Stimulated activated CD8-positive, alpha-beta memory T cell treated with anti-CD3 and anti-CD28 coated beads, Interleukin-12 subunit alpha, Interleukin-12 subunit beta, amount 100 ng/mL, for 4 hours (primary cell): ENCODE measurements at regions not wholly inside any gene's neighbourhood (a gene's known extent, or its start where the extent isn't known, plus 50 kb on each side); places are given as distances from the start of the nearest gene placed in this dataset.

Experiments used
- DNase-seq: peaks from one replicate; pipeline ENCODE4 v3.0.0-alpha.2; 2020; ENCODE audit warnings: low read depth

DNA sequence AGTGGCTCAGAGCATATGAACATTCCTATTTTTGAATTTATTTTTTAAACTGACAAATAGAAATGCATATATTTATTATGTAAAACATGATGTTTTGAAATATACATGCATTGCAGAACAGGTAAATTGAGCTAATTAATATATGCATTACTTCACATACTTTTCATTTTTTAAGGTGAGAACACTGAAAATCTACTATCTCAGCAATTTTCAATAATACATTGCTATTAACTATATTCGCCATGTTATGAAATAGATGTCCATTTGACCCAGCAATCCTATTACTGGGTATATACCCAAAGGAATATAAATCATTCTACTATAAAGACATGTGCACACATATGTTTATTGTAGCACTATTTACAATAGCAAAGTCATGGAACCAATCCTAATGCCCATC, 717.7 kb upstream of the PIK3C3 start:
- DNase-seq: no peak

DNA sequence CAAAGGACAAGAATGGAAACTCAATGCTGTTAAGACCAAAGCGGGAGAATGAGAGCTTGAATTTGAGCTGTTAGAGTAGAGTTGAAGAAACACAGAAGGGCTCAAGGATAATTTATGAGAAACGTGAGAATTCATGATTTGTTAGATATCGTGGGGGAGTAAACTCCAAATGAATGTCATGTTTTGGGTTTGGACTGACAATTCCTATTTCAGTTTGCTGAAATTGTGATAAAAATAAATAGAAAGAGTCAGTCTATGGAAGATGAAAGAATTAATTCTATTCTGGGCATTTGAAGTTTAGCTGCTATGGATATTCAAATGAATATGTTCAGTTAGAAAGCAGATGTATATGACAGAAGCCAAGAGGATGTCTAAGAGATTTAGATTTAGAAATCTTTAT, 723.4 kb upstream of the PIK3C3 start:
- no peak for DNase-seq

DNA sequence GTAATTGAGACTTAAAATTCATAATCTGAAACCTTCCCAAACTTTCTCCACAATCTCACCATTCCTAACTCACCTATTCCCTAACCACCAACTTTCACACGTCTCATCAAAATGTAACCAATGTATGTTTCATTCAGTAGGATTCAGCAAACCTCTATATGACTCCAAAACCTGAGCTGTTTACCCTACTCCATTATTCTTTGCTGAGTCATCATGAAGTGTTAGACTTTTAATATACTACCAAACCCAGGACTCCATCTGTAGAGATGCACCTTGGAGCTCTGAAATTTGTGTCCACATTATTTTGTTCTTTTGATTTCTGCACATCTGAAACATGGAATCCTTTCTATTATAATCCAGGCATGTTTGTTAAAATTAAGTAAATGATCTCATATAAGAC, 727.0 kb upstream of the PIK3C3 start:
- DNase-seq: no peak

DNA sequence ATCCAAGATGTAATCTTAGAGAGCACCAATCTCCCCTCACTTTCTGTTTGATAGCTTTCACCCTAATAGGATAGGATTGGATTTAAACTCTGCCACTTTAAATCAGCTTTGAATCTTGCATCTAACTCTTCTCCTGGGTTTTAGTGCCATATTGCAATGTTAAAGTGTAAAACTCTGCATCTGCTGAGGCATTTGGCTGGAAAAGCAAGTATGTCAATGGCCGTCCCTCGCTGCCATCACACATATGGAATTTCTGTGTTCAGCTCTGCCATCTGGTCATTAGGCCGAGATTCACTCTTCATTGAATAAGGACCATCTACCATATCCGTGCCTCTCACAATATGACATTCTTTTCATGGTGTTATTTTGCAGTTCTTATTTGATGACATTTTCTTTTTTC, 728.1 kb upstream of the PIK3C3 start:
- no peak for DNase-seq

DNA sequence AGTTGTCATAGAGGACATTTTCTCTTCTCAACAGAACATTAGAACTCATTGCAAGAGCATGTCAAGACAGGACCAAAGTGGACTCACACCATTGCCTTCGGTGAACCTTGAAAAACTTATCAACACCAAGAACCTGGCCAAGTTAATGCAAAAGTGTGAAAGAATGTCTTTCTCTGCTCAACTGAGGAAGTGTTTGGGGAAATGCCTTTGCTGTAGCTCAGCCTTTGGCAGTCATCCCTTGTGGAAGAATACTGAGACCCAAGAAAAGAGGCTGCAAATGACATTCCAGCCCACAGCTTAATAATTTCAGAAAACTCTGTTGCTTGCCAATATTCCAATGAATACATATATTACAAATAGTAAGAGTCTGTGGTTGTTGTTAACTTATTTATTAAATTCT, 728.8 kb upstream of the PIK3C3 start:
- no peak for DNase-seq

DNA sequence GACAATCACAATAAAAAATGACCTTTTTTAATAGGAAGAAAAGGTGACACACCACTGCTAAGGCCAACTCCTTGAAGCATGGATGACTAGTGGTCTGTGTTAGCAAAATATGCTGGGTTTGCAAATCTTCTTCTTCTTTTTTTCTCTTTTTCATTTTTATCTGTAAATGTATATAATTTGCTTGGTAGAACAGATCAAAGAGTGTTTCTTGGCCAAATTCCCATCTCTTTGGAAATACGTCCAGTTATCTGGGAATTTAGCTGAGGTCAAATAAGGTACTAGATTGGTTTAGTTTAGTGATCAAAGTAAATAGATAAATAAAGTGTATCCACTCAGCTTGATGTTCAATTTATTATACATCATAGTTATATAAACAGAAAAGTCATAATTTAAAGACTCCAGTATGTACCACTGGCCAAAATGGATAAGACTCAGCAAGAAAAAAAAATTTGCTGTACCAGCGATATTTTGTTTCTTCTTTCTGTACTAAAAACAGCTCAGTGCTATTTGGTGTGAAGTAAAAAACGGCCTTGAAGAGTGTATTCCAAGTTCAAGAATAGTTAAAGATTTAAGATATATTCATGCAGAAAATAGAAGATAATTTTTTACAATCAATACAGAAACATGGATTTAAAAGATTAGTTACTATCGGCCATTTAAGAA, 738.6 kb upstream of the PIK3C3 start:
- DNase-seq: no peak

DNA sequence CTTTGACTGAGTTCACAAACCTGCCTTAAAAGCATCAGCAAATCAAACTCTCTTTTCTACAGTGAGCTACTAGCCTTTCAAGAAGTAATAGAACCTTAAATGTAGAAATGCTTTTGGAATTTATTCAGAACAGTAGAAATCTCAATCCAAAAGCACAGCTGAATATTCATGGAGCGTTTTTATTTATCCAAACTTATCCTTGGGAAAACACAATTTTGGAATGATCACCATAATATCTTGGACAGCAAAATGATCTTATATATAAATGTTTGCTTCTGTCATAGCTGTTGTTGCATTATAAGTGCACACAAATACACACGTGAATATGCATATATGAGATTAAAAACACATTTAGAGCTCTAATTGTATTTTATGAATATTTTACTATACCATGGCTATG, 747.3 kb upstream of the PIK3C3 start:
- DNase-seq: no peak

DNA sequence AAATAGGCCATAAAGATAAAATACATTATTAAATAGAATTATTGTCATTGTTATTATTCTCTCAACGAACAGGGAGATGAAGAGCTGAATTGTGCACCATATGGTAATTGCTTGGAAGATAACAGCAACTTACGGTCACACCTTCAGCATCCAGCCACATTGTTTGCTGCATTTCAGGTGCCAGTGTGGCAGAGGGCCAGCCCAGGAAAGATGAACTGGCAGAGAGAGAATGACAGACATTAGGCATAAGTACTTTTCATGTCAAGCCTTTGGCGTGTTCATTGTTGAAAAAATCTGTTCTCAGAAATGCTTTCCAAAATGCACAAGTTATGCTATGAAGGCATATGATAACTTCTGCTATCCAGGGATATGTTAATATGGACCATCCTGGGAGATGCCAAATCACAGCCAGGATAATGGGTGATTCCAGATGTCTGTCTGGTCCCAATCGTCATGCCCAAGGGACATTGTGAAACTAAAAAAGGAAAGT, 748.6 kb upstream of the PIK3C3 start:
- DNase-seq: no peak

DNA sequence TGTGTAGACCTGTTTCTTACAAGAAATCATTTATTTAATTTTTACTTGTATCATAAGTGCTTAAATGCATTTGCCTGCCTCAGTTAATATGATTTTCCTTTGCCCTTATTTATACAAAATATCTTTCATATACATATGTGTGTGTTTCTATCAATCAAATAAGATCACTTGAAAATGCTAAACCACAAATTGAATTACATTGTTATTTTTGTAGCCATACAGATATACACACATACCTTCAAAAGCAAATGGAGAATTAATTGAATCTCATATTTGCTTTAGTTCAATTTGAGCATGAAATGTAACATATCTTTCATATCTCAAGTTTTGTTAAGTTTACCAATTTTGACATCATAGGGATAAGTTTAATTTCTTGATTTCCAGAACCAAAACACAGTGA, 755.8 kb upstream of the PIK3C3 start:
- DNase-seq: no peak

DNA sequence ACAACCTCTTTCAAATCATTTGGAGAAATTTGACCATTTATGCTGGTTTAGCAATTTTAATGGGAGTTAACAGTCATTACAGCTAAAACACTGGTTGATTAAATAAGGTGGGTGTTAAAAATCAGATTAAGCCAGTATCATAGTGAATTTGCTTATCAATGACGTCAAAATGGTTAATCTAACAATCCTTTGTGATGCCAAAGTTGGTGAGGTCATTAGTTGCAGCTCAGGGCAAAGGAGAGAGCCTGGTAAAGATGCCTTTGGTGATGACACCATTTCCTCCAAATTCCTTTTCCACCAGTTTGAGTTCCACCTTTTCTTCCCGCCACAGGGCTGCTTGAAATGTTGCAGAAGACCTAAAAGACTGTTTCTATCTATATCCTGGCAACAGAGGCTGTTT, 757.1 kb upstream of the PIK3C3 start:
- no peak for DNase-seq

DNA sequence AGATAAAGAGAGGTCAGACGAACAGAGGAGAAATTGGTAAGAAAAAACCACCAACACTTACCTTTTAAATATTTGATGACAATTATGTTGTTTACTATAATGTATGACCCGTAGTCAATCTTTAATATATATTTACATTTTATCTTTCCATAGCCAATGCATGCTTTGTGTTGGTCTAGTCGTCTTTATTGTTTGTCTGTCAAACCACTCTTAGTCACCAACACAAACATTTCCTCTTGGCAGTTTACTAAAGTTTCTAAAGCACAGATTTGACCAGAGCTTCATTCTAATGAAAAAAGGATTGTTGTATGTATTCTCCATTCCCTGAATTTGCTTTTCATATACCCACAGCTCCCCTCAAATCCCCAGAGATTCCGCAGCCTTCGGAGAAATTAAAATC, 784.7 kb upstream of the PIK3C3 start:
- DNase-seq: no peak

DNA sequence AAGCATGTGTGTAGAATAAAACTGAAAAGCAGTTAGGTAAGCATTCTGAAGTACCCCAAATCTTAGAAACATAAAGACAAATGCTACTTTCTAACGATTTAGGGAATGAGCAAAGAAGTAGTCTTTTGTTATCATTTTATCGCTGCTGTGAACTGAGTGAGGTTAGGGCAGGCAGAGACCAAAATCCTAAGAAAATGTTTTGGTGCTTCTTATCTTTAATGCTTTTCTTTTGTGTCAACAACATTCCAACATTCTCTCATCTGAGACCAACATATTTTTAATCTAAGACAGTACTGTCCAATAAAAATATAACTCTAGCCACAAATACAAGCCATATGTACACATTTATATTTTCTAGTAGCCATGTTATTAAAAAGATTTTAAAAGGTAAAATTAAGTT, 789.4 kb upstream of the PIK3C3 start:
- DNase-seq: no peak

DNA sequence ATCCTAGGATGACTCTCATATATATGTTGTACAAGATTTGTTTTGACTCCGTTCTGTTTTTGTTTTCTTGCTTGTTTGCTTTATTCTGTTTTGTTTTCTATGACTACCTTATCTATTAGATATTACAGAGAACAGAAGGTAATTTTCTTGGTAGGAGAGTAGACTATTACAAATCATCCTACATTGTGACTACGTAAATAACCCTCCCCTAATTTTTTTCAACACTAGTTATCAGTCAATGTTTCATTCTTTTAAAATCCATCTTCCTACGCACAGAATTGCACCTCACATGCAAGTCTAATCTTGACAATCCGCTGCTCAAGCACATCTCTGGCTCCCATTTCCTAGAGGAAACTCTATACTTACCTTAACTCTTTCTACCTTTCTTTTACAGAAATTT, 792.3 kb upstream of the PIK3C3 start:
- no peak for DNase-seq

DNA sequence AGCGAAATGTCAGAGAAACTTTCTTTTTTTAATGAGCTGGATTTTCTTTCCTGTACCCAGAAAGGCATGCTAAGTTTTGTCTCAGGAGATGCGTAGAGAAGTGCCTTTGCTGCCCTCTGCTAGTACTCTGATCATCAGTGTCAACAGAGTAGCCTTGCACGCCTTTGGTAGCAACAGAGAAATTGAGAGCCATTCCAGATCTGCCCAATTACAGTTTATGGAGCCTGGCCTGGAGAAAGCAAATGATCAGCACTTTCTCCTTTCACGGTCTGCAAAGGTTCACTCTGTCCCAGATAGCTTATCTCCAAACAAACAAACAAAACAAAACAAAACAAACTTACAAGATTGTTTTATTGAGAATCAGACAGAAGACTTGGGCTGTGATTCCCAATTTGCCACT, 792.8 kb upstream of the PIK3C3 start:
- DNase-seq: no peak

DNA sequence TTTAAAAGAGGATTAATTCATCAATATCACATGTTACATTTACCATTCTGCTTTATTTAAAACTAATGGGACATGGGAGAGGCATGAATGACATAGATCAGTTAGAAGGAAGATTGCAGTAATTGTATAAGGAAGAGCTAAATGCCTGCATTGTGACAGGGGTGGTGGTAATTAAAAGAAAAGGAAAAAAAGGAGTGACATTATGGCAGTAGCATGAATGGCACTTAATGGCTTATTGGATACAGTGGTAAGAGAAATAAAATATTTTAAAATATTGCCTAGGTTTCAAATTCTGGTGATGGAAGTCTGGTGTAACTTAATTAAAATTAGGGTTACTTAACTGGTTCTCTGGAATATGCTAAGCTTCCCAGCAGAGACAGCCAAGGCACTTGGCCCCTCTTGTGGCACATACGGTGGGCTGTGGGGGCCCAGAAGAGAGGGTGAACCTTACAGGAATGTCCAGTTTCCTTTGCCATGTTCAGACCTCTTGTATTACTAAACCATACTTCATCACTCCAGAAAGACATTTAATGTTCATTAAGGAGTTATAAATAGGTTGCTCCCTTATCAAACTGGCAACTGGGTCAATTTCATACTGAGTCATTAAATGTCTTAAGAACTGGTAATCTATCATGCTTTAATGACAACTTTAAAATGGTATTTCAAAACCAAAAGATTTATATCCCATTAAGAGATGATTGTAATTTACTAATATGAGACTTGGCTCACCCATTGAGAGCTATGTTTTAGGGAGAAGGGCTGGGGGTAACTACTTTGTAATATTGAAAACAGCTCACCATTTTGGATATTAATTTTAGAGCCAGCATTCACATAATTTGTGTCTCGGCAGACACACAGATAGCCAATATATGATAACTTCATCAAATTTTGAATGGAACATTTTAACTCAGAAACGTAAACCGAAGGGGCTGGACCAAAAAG, 798.9 kb upstream of the PIK3C3 start:
- DNase-seq: no peak

DNA sequence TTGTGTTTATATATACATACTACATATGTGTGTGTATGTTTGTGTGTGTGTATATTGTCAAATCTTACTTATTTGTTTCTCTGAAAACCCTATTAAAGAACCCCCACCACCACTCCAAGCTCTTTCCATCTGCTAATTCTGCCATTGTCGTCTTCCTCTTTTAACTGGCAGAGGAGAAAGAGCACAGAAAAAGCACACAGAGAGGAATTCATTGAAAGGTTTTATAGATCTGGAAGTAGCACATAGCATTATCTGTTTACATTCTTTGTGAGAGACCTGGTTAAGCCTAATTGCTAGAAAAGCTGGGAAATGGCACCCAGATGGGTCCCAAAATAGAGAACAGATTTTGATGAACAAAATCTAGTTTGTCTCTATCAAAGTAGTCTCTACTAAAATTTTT, 800.0 kb upstream of the PIK3C3 start:
- no peak for DNase-seq

DNA sequence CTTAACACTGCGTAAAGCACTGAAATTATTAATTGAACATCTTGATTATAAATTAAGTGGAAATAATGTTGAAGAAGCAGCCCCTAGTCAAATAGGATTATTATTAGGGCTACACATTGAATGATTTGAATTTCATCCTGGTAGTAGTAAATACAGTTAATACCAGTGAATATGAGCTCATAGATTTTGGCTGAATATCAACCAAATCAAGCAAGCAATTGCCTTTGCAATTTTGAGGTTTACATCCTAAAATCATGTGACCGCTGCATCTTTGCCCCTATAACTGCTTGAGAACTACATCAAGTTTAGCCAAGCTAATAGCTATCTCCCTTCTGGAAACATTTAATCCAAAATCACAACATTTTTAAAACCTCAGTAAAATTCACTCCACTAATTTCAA, 801.2 kb upstream of the PIK3C3 start:
- no peak for DNase-seq

DNA sequence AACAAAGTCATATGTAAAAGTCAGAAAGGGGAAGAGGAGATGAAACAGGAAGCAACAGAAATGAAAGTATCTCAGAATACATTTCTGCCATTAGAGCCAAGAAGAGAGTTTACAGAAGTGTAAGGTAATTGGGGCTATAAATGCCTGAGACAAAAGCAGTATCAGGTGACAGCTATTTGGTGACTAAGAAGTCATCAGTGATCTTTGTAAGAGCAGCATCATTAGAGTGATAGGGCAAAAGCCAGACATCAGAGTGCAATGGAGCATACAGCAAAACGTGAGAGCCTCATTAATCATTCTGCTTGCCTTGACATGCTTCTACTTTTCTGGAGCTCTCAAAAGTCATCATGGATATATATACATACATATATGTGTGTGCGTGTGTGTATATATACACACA, 804.7 kb upstream of the PIK3C3 start:
- DNase-seq: no peak

DNA sequence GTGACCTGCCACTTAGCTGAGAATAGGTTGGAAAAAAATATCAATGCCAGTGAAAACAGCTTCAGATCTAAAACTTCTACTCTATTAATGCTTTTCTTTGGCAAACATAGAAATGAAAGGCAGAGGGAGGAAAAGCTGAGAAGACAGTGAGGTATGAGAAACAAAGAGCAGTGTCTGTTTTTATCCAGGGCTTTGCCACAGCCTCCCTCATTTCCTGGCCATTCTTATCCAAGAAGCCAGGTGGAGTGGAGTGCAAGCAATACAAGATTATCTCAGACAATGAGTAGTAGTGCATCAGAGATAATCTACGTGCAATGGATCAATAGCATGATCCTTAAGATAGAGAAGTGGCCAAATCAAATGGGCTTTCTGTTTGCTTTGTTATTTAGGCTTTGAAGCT, 808.7 kb upstream of the PIK3C3 start:
- DNase-seq: no peak

DNA sequence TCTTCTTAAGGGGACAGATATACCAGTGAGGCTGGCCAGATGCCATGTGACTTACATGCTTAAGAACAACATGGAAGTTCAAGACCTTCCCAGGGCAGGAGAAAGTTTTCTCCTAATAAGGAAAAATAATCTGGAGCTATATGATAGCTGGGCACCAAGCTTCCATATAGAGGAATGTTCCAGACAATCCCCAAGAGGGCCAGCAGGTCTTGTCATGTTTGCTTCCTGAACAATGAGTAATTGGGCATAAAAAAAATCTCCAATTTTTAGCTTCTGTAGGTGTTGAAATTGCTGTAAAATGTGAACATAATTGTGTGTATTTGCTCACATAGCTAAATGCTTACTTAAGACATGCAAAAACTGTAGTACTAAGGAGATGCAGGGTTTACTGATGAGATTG, 809.5 kb upstream of the PIK3C3 start:
- DNase-seq: no peak

DNA sequence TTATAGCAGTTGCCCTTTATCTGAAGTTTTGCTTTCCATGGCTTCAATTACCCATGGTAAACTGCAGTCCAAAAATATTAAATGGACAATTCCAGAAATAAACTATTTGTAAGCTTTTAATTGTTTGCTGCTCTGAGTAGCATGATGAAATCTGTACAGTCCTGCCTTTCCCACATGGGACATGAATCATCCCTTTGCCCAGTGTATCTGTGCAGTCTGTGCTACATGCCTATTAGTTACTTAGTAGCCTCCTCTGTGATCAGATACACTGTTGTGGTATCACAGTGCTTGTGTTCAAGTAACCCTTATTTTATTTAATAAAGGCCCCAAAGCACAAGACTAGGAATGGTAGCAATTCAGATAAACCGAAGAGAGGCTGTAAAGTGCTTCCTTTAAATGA, 810.6 kb upstream of the PIK3C3 start:
- no peak for DNase-seq

DNA sequence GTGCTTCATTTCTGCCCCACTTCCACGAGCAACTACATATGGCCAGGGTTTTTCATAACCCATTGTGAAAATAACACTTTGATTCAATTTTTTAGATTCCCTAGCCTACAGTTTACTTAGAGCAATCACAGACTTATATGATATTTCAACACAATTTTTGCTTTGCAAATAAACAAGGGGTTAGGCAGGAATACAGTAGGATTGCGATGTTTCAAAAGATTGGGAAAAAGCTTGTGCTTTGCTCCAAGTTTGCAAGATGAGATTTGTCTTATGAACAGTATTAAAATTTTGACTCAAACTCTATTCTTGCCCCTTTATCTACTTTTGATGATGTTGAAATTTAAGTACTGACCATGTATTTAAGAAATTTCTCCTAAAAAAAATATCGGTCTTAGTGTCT, 814.5 kb upstream of the PIK3C3 start:
- no peak for DNase-seq

DNA sequence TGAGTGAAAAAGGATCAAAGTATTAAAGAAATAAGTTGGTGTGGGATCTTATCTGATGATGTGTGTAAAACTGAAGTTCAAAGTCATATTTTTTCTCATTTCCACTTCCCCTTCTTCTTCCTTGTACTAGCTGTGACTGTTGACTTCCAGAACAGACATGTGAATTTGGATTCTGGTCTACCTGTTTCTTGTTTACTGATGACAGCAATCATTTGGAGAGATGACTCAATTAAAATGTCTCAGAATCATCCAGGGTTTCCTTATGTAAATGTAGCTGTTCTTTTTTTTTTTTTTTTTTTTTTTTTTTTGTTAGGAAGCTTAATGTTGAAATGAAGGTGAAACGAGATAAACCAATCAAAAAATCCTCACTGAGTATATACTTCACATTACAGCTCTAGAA, 819.9 kb upstream of the PIK3C3 start:
- no peak for DNase-seq

DNA sequence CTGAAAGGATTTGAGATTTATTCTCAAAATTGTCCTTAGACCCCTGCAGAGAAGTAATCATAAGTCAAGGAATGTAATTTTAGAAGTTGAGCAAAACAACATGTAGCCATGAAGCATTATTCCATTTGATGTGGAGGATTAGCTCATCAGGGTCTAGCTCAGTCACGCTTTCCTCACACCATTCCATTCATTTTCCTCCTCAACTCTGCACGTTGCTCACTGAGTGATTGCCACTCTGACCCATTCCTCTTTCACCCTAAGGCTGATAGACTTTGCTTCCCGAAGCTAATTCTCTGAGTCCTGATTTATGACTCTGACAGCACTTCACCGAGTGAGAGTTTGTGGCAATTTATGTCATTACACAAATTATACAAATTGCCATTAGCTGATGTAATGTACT, 820.6 kb upstream of the PIK3C3 start:
- DNase-seq: no peak
